Tibial nerve (tissue), 3 donors: ENCODE measurements at regions not wholly inside any gene's neighbourhood (a gene's known extent, or its start where the extent isn't known, plus 50 kb on each side); places are given as distances from the start of the nearest gene placed in this dataset.

Experiments
- POLR2A ChIP-seq, 2 donors: fragments of 450-650 bp; IDR thresholded peaks; one replicate each; pipeline ENCODE4 v1.6.1; 2017; ENCODE audit warnings: antibody characterized with exemption in 2 of 2, mild to moderate bottlenecking in 2 of 2, moderate library complexity in 2 of 2
- TF ChIP-seq, protein P1 (sequence below), 5 experiments: fragments of 200-600 bp in 3 of 5; fragments of 450-650 bp in 2 of 5; sonication (generic) in 3 of 5; IDR thresholded peaks; one replicate each; pipeline ENCODE4 v1.5.1; 2016 to 2019; ENCODE audit warnings: antibody characterized with exemption in 5 of 5, mild to moderate bottlenecking in 3 of 5, moderate library complexity in 2 of 5

DNA sequence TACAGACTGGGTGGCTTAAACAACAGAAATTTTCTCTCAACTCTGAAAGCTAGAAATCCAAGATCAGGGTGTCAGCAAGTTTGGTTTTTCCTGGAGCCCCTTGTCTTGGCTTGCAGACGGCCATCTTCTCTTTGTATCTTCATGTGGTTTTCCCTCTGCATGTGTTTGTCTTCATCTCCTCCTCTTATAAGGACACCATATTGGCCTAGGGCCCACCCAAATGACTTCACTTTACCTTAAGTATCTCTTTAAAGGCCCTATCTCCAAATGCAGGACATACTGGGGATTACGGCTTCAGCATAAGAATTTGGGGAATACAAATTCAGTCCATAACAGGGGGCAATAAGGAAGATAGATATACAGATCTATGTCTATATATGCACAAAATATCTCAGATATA is 187.9 kb downstream of the MTCL1 start:
- TF ChIP-seq, protein P1, sequence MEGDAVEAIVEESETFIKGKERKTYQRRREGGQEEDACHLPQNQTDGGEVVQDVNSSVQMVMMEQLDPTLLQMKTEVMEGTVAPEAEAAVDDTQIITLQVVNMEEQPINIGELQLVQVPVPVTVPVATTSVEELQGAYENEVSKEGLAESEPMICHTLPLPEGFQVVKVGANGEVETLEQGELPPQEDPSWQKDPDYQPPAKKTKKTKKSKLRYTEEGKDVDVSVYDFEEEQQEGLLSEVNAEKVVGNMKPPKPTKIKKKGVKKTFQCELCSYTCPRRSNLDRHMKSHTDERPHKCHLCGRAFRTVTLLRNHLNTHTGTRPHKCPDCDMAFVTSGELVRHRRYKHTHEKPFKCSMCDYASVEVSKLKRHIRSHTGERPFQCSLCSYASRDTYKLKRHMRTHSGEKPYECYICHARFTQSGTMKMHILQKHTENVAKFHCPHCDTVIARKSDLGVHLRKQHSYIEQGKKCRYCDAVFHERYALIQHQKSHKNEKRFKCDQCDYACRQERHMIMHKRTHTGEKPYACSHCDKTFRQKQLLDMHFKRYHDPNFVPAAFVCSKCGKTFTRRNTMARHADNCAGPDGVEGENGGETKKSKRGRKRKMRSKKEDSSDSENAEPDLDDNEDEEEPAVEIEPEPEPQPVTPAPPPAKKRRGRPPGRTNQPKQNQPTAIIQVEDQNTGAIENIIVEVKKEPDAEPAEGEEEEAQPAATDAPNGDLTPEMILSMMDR (IDR thresholded peaks at IDR 0.05) = no peak
- no peak for TF ChIP-seq POLR2A (IDR thresholded peaks at IDR 0.05)
